Stimulated activated CD4-positive, alpha-beta T cell treated with anti-CD3 and anti-CD28 coated beads, Interleukin-4, amount 100 ng/mL, for 24 hours (primary cell): ENCODE measurements at regions not wholly inside any gene's neighbourhood (a gene's known extent, or its start where the extent isn't known, plus 50 kb on each side); places are given as distances from the start of the nearest gene placed in this dataset.
"Not testable (repeated sequence)": the region's sequence is repeated elsewhere in the genome, so short reads cannot be mapped to it uniquely, and the experiment has no call there.

Source experiments
- DNase-seq: peaks from one replicate; pipeline ENCODE4 v3.0.0-alpha.2; 2020

DNA sequence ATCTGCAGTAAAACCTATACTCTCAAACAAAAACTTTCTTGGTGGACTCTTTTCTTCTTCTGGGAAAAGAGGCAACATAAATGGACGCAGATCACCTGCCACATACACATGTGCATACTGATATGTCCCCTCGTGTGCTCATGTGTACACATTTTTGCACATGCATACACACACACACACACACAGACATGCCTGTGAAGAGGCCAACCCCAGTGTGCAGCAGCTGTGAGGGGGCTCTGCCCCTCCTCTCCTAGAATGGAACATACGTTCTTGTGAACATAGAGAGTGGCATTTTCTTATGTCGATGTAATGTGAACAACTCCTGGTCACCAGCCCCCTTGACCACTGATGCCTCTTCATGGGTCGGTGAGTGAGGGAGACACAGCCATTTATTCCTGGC lies 188.9 kb upstream of the PLGLB2 start:
- DNase-seq, result not testable (repeated sequence)

GRCh38 chr2:87559735-87560134 lies 188.2 kb upstream of the PLGLB2 start:
- DNase-seq, result not testable (repeated sequence)

- DNase-seq, result not testable (repeated sequence)
Measured at GRCh38 chr2:87565116-87565515, 182.8 kb upstream of the PLGLB2 start.

DNA sequence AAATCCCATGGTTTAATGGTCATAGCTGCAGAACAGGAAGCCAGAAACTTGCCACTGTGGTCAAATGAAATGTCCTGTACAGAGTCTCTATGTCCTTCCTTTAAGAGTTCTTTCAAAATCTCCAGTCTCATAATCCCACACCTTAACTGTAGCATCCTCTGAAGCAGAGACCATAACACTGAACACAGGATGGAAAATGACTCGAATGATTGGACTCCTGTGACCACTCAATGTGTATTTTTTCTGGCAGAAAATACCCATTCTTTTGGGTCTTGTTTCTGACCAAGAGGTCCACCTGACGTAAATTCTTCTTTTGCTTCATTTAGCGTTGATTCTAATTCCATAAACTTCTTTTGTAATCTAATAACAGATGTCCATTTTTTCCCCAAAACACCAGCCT lies 181.4 kb upstream of the PLGLB2 start:
- not testable (repeated sequence) for DNase-seq

- DNase-seq, result not testable (repeated sequence)
Measured at GRCh38 chr2:87567093-87567492, 180.8 kb upstream of the PLGLB2 start.

GRCh38 chr2:87567912-87568311 lies 180.0 kb upstream of the PLGLB2 start:
- not testable (repeated sequence) for DNase-seq

GRCh38 chr2:87568554-87569278 lies 179.2 kb upstream of the PLGLB2 start:
- not testable (repeated sequence) for DNase-seq

DNA sequence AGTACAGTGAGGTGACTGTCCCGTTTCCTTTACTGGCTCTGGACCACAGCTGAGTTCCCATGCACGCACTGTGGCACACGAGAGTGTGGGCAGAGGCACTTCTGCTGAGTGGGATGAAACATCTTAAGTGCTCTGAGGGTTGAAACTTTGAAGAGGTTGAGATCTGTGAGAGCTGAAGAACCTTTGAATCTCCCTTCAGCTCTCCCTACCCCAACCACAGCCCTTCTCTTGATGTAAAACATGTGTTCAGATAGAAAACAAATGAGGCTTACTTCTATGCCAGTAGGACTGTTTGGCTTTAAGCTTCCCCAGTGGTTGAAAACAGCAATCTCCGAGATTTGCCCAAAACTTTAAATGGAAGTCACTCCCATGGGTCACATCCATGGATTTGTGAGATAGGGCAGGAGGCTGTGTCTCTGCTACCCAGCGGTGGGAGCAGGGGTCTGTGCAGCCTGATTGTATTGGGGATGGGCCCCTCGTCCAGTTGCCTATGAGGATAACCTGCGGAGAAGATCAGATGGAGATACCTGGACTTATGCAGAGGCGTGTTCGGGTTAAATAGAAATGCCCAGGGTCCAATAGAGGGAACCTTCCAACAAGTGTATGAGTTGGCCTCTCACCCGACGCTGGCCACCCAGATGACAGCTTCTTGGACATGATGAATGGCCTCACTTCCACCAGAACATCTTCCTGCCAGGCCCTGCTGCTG lies 178.0 kb upstream of the PLGLB2 start:
- DNase-seq, result not testable (repeated sequence)

GRCh38 chr2:87571889-87572465 lies 175.9 kb upstream of the PLGLB2 start:
- not testable (repeated sequence) for DNase-seq

- not testable (repeated sequence) for DNase-seq
Measured at GRCh38 chr2:87572906-87573305, 175.0 kb upstream of the PLGLB2 start.

DNA sequence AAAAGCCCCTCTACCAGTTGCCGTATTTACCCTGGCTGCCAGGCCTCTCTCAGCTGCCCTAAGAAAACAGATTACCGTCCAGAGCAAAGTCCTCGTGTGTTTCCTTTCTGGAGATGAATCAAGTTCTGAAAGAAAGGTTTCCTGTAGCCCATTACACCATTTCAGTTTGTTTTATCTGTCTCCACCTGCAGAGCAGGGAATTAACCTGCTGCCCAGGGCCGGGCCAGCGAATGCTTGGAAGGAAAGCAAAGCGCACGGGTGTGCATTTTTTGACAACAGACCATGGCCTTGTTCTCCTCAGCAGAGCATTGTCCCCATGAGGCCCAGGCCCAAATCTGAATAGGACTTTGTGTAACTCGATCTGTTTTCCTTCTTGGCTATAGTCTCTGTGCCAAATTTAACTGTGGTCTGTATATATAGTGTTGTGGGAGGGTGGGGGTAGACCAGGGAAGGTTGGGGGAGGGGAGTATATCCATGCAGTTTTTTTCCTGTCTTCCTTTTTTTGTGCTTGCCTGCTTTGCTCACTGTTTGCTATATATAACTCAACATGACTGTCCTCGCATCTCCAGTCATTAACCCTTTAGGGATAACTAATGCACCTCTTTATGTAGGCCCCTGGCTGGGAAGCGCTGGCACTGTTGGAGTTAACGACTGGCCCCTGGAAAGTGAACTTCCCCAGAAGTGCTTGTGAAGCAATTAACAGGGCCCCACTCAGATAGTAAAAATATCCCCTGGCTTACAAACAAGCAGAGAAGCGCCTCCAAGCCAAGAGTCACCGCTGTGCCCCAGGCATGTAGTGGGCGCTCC lies 174.3 kb upstream of the PLGLB2 start:
- DNase-seq, result not testable (repeated sequence)

DNA sequence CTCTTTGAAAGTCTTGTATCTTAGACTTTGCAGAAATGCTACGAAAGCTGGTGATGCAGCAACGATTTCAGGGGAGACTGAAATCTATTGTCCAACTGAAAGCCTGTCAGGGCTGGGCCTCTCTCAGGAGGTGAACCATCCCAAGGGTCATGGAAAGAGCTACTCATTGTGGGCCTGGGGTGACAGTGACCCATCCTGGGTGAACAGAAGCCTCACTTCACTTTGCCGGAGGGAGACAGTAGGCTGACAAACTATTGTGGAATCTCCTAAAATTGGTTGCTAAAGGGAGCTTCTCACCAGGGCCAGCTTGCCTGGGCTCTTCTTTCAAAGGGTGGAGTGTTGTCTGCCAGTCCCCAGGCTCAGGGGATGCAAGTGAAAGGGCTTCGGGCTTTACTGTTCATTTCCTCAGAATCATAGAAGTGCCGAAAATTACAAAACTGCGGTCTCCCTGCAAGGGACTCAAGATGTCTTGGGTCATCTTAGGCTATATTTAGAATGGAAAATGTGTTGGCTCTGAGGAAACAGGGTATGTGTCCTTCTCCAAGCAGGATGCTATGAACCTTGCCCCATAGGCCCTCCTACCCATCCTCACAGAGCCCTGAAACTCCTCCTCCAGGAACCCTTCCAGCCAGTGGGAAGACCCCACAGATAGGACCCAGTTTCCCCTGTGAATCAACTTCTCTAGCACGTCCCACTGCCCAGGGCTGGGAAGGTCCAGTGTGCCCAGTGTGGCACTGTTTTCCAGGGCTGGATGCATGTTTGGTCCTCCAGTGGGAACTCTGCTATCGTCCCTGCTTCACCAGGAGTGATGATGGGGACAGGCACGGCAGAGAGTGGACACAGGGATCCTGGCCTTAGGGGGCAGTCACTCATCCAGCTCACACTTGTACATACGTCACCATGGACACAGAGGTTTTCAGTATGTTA lies 173.4 kb upstream of the PLGLB2 start:
- DNase-seq, result not testable (repeated sequence)

DNA sequence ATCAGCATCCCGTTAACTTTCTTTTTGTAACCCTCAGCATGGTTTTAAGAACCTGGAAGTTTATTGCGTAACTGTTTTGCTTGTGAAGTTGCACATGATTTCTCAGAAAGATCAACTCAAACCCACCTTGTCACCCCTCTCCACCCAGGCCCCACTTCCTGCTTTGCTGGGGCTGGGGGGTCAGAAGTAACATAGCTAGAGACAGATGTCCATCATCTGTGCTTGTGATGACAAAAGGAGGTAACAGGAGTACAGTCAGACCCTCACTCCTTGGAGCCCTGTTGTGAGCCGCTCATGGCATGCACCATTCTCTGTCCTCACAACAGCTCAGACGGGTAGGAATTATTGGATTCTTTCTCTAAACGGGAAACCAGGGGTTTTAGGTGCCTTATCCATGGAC lies 172.7 kb upstream of the PLGLB2 start:
- DNase-seq, result not testable (repeated sequence)

- not testable (repeated sequence) for DNase-seq
Measured at GRCh38 chr2:87577358-87577757, 170.5 kb upstream of the PLGLB2 start.

GRCh38 chr2:87582152-87582551 lies 165.7 kb upstream of the PLGLB2 start:
- DNase-seq, result not testable (repeated sequence)

- DNase-seq, result not testable (repeated sequence)
Measured at GRCh38 chr2:87582579-87582978, 165.3 kb upstream of the PLGLB2 start.

- not testable (repeated sequence) for DNase-seq
Measured at GRCh38 chr2:87583370-87583769, 164.5 kb upstream of the PLGLB2 start.

- not testable (repeated sequence) for DNase-seq
Measured at GRCh38 chr2:87583803-87584202, 164.1 kb upstream of the PLGLB2 start.

- not testable (repeated sequence) for DNase-seq
Measured at GRCh38 chr2:87584268-87584906, 163.5 kb upstream of the PLGLB2 start.

- not testable (repeated sequence) for DNase-seq
Measured at GRCh38 chr2:87587934-87588333, 160.0 kb upstream of the PLGLB2 start.

- DNase-seq, result not testable (repeated sequence)
Measured at GRCh38 chr2:87592974-87593373, 154.9 kb upstream of the PLGLB2 start.
